Spleen (tissue), 11 donors: ENCODE measurements at regions not wholly inside any gene's neighbourhood (a gene's known extent, or its start where the extent isn't known, plus 50 kb on each side); places are given as distances from the start of the nearest gene placed in this dataset.
A peak's percentile ranks its signal among the peaks of the same experiment; 100 is the strongest.

Source experiments
- DNase-seq: peaks from one replicate; pipeline ENCODE4 v3.0.0-alpha.2; 2020
- H3K27ac ChIP-seq, 8 donors: fragments of 200-600 bp; sonication (generic) in 7 of 8; 1 replicate in 4 of 8; 2 replicates in 4 of 8; pipeline versions ENCODE4 v1.5.0 to v1.8.0; 2016 to 2021; ENCODE audit warnings: inconsistent platforms in 4 of 8, mild to moderate bottlenecking in 4 of 8, moderate library complexity in 1 of 8
- H3K27me3 ChIP-seq, 7 donors: fragments of 200-600 bp; sonication (generic) in 6 of 7; replicated peaks in 1 of 7; 1 replicate in 4 of 7; 2 replicates in 3 of 7; pipeline versions ENCODE4 v1.5.0 to v1.8.0; 2016 to 2021; ENCODE audit warnings: inconsistent platforms in 3 of 7, mild to moderate bottlenecking in 1 of 7
- H3K36me3 ChIP-seq, 6 donors: fragments of 200-600 bp; sonication (generic) in 5 of 6; 1 replicate in 4 of 6; 2 replicates in 2 of 6; pipeline versions ENCODE4 v1.5.0 to v1.8.0; 2016 to 2021; ENCODE audit warnings: inconsistent platforms in 2 of 6
- H3K4me1 ChIP-seq, 6 donors: fragments of 200-600 bp; sonication (generic) in 5 of 6; 1 replicate in 3 of 6; 2 replicates in 3 of 6; pipeline versions ENCODE4 v1.5.0 to v1.8.0; 2016 to 2021; ENCODE audit warnings: inconsistent platforms in 3 of 6
- H3K4me3 ChIP-seq, 8 donors: fragments of 200-600 bp; sonication (generic) in 7 of 8; 1 replicate in 4 of 8; 2 replicates in 4 of 8; pipeline versions ENCODE4 v1.5.0 to v1.8.0; 2016 to 2021; ENCODE audit warnings: inconsistent platforms in 4 of 8, mild to moderate bottlenecking in 4 of 8, moderate library complexity in 2 of 8
- H3K9me3 ChIP-seq, 8 donors: fragments of 200-600 bp; sonication (generic) in 7 of 8; 1 replicate in 4 of 8; 2 replicates in 4 of 8; pipeline versions ENCODE4 v1.5.0 to v1.8.0; 2016 to 2021; ENCODE audit warnings: inconsistent platforms in 4 of 8
- POLR2A ChIP-seq, 3 donors: fragments of 450-650 bp; IDR thresholded peaks; one replicate each; pipeline ENCODE4 v1.5.1; 2017; ENCODE audit warnings: antibody characterized with exemption in 3 of 3, mild to moderate bottlenecking in 1 of 3
- POLR2AphosphoS5 ChIP-seq, 3 donors: sonication (generic); formaldehyde crosslinking; IDR thresholded peaks; one replicate each; pipeline ENCODE4 v1.5.1; 2017; ENCODE audit warnings: antibody characterized with exemption in 3 of 3
- WGBS, 5 donors: extraction: QIAGEN DNeasy Blood & Tissue Kit in 3 of 5; methylation state at CpG; one replicate each; pipeline versions ENCODE4 v1.1.5 to v1.1.7; 2013 to 2018; 5-methylcytosine and 5-hydroxymethylcytosine counted together
- intact Hi-C: fragments of 100-400 bp; cut with DNase I; formaldehyde crosslinking; loops from one replicate; pipeline ENCODE4 v1.15.0; 2023; ENCODE audit warnings: low total_unique reads
- TF ChIP-seq, protein P1 (sequence below), 11 experiments: fragments of 200-600 bp in 7 of 11; fragments of 450-650 bp in 4 of 11; sonication (generic) in 4 of 11; IDR thresholded peaks in 8 of 11; conservative IDR thresholded peaks in 3 of 11; 1 replicate in 7 of 11; 2 replicates in 4 of 11; pipeline versions ENCODE4 v1.4.0 to v1.8.0; 2016 to 2021; ENCODE audit warnings: antibody characterized with exemption in 11 of 11, inconsistent platforms in 4 of 11, mild to moderate bottlenecking in 1 of 11
- donor health status: healthy with polysubstance abuse.
- donor health status: DM: no; HTN: no; CAD: no; lungs with moderate emphysema.
- donor health status: DM: no; HTN: no; CAD: no.
- donor health status: Bipolar disorder and iron deficiency.
- donor health status: healthy.
- donor health status: DM: no; HTN: no; CAD: no.
- donor health status: DM: yes; HTN: yes; CAD: no.

DNA sequence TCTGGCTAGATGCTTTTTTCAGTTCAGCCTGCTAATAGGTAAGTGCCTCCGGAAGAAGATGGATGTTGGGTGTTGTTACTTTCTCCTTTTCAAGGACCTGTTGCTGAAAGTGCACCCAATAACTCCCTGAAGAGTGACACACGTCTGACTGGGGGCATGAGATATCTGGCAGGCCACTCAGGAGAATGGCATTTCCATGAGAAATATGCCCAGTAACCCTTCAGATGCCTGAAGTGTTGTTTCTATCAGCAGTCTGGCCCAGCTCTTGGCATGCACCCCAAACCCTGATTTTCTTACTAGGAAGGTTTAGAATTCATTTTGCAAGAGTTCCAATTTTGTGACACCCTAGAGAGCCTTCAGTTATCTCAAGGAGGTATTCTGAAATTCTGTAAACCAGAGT lies 71.5 kb downstream of the ARHGAP35 start:
- no peak for DNase-seq
- WGBS, 5 donors, result 67 to 85% (median 81%) methylated on average over 2 of the region's 2 CpGs
- Histone ChIP-seq H3K27me3 (no peaks in the 10 kb centered on the region), H3K27ac (no peak overlapping the region), H3K4me3 (no peak overlapping the region), H3K9me3 (no peaks in the 10 kb centered on the region), H3K36me3 (peaks cover 0 to 13% (median 0%) of the 10 kb centered on the region in 6 donors), H3K4me1 (peaks cover 12 to 88% (median 44%) of the 10 kb centered on the region in 6 donors)
- TF ChIP-seq, protein P1, sequence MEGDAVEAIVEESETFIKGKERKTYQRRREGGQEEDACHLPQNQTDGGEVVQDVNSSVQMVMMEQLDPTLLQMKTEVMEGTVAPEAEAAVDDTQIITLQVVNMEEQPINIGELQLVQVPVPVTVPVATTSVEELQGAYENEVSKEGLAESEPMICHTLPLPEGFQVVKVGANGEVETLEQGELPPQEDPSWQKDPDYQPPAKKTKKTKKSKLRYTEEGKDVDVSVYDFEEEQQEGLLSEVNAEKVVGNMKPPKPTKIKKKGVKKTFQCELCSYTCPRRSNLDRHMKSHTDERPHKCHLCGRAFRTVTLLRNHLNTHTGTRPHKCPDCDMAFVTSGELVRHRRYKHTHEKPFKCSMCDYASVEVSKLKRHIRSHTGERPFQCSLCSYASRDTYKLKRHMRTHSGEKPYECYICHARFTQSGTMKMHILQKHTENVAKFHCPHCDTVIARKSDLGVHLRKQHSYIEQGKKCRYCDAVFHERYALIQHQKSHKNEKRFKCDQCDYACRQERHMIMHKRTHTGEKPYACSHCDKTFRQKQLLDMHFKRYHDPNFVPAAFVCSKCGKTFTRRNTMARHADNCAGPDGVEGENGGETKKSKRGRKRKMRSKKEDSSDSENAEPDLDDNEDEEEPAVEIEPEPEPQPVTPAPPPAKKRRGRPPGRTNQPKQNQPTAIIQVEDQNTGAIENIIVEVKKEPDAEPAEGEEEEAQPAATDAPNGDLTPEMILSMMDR (IDR thresholded peaks at IDR 0.05 in 8 of 11, conservative IDR thresholded peaks at IDR 0.05 in 3 of 11), result no peak
- TF ChIP-seq POLR2A (IDR thresholded peaks at IDR 0.05) (no peak), POLR2AphosphoS5 (IDR thresholded peaks at IDR 0.05) (no peak)
- intact Hi-C loops, result no loop called here

DNA sequence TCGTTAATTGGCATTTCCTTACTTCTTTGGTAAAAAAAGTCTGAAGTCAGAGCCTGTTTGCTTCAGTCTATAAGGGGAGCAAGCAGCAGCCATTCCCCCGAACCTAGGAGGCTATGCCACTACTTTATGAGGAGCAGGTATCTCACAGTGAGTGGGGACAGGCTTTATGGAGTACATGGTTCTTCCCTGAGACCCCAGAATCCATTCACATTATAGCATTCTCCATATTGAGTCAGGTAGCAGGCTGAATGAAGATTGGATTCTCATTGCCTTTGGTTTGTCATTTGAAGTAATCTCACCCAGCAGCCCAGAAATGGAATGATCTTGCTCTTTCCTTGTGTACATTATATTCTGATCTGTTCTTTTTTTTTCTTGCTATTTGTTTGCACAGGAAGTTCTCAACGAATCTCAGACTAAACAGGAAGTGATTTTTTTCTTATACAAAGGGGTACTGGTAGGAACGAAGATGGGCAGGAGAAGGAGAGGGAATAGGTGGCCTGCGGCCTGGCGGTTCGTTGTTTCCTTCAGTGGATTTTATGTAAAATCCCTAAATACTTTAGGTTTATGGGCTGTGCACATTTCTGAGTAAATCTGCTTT lies 74.4 kb downstream of the ARHGAP35 start:
- intact Hi-C loops, result no loop called here
- WGBS, 5 donors, result 52 to 63% (median 55%) methylated on average over 7 of the region's 7 CpGs
- Histone ChIP-seq H3K27ac (peak overlapping the region; percentile 10 to 82 (median 60)), H3K9me3 (no peaks in the 10 kb centered on the region), H3K27me3 (no peaks in the 10 kb centered on the region), H3K36me3 (peaks cover 0 to 41% (median 9%) of the 10 kb centered on the region in 6 donors), H3K4me3 (no peak overlapping the region), H3K4me1 (peaks cover 8 to 76% (median 38%) of the 10 kb centered on the region in 6 donors)
- no peak for TF ChIP-seq POLR2A (IDR thresholded peaks at IDR 0.05)
- TF ChIP-seq, protein P1 (IDR thresholded peaks at IDR 0.05 in 8 of 11, conservative IDR thresholded peaks at IDR 0.05 in 3 of 11), result no peak
- no peak for TF ChIP-seq POLR2AphosphoS5 (IDR thresholded peaks at IDR 0.05)
- DNase-seq, result no peak

DNA sequence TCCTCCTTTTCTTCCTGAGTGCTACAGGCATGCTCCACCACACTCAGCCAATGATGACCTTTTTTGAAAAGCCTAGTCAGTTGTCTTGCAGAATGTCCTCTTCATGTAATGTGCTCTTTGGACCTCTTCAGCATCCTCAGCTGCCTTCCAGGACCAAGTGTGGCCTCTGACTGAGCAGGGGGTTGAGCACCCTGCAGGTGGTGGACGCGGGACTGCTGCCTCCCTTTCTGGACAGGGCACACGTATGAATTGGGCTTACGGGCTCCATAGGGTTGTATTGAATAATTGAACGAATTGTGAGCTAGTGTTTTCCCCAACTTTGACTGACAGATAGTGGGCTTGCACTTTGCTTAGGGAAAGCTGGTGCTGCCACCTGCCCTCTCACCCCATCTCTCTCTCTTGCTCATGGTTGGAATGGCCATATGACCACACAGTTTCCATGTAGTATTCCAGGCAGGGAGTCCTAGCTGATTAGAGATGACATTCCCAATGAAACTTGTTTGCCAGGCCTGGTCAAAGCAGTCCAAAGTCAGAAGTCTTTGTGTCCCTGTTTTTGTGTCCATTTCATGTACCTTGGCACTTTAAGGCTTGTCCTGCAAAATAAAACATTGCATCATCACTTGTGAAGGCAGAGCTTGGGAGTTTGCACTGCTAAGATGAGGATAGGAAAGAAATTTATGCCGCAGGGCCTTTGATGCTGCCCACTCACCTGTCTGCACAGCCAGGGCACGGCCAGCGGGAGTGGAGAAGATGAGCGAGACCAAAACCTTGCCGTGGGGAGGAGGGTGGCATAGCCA lies 76.3 kb upstream of the NPAS1 start:
- intact Hi-C loops, result no loop called here
- Histone ChIP-seq H3K4me1 (peaks cover 11 to 57% (median 34%) of the 10 kb centered on the region in 6 donors), H3K27ac (no peak overlapping the region)

More for the DNA sequence above, 76.3 kb upstream of the NPAS1 start:
- 92 to 97% (median 96%) methylated on average over 10 of the region's 10 CpGs for WGBS, 5 donors
- Histone ChIP-seq H3K36me3 (peaks cover 0 to 85% (median 5%) of the 10 kb centered on the region in 6 donors), H3K4me3 (no peak overlapping the region), H3K9me3 (no peaks in the 10 kb centered on the region), H3K27me3 (no peaks in the 10 kb centered on the region)
- DNase-seq, result no peak
- TF ChIP-seq, protein P1 (IDR thresholded peaks at IDR 0.05 in 8 of 11, conservative IDR thresholded peaks at IDR 0.05 in 3 of 11), result no peak
- TF ChIP-seq POLR2A (IDR thresholded peaks at IDR 0.05) (no peak), POLR2AphosphoS5 (IDR thresholded peaks at IDR 0.05) (no peak)
